OCI-M1 (cell line): ENCODE measurements at regions not wholly inside any gene's neighbourhood (a gene's known extent, or its start where the extent isn't known, plus 50 kb on each side); places are given as distances from the start of the nearest gene placed in this dataset.

Experiments used
- DNase-seq: peaks from one replicate; lab custom pipeline; 2025; lab: John Stamatoyannopoulos, UW

DNA sequence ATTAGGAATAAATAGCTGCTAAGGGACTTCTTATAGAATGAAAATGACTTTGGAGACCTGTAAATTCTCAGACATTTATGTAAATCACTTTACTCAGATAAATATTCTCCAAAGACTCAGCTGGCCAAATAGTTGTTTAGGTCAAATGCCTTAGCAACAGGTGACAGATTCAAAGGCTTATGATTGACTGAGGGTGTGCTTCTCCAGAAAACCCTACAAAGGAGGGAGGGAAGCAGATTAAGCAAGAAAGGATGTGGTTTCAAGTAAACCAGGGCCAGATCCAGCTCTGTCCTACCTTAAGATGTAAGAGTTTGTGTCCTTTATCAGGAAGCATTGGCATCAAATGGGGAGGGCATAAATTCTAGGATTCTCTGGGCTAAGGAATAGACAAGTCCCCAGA, 433.0 kb downstream of the TLE1 start:
- no peak for DNase-seq

GRCh38 chr9:81250606-81251005, 438.7 kb downstream of the TLE1 start:
- no peak for DNase-seq

DNA sequence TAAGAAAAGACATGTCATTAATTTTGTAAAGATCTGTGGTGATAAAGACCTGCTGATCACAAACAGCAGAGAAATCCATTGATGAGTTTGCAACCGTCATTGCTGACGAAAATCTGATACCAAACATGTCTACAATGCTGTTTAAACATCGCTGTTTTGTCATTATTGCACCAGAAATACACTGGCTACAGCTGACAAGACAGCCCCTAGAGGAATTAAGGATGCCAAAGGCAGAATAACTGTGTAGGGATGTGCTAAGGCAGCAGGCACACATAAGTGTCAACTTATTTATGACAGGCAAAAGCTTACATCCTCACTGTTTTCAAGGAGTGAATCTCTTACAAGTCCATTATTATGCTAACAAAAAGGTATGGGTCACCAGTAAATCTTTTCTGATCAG, 439.3 kb downstream of the TLE1 start:
- DNase-seq, result no peak

DNA sequence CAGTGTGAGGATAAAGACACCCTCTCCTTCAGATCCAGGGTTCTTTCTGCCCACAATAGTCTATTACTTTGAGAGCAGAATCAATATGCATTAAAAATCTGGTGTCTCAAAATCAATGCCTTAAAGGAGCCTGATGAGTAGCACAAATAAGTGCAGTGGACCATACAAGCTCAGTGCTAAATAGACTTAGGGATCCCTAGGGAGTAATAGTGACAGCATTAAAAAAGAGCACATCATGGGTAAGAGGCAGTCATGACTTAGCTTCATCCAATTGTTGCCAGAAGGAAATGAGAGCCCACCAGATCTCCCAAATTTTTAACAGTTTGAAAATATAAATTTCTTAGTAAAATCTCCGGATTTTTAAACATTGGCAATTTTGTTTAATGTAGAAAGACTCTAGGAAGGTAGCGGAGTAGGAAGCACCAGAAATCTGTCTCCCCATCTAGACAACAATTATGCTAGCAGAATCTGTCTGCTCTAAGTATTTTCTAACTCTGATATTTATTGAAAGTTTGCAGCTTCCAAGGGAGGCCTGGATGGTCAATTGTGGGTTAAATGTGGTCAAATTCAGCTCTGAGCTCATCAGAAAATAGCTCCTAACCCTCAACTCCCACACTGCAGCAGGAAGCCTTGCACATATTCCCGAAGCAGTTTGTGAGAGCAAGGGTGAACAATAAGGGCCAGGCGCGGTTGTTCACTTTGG, 443.9 kb downstream of the TLE1 start:
- no peak for DNase-seq

DNA sequence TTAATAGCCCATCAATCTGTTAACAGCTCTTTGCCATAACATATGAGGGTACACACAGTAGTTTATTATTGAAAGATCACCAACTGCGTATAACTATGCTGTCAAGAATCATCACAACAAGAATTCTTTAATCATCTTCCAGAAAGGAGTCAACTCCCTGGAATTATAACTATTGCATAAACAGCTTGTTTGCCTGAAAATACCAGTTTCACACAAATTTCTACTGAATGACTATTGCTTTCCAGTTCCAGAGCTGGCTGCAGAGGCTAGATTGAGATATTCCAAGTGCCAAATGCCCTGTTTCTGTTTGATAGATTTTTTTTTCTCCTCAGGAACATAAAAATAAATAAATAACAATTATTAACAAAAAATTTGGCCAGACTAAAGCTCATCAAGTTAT, 444.7 kb downstream of the TLE1 start:
- no peak for DNase-seq

- DNase-seq, result no peak
Observed at GRCh38 chr9:81242866-81243265, 446.5 kb downstream of the TLE1 start.

DNA sequence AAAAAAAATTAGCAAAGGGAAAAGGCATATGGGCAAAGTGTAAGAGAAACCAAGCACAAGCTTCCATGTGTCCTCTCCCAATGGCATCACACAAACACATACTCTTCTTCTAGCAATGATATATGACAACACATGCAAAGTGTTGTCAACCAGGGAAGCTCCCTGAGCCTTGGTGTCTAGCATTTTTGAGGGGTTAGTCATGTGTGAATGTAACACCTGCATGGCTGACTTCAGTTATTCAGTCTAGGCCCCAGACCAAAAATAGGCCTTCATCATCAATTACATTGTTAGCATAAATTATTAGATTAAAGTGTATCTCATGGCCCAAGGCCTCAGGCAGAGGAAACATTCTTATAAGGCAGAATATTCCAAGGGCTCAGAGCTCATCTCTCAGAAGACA, 450.0 kb downstream of the TLE1 start:
- no peak for DNase-seq

DNA sequence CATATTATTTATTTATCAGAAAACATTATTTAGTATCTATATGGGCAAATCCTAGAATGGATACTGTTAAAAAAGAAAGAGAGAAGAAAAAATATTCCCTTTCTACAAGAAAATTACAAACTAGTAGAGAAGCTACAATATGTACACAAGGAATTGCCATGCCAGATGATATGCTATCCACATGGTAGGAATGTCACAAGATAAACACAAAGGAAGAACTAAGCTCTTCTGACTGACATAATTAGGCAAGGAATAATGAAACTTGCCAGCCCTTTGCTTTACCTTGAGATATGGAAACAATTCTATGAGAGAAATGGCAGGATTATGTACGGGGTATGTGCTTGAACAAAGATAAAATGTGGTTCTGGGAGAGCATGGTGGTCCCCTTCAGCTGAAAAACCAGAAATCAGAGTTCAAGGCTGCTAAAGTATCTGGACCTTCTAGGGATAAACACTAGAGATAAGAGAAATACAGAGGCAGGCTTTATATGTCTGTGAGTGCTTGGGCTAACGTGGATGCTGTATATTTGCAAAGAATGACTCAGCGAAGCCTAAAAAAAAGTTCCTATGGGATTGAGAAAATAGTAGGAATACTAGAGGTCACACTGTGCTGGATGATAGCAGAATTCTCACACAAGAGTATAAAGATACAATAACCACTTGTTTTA, 451.6 kb downstream of the TLE1 start:
- DNase-seq, result no peak

GRCh38 chr9:81234924-81235610, 454.3 kb downstream of the TLE1 start:
- DNase-seq, result no peak

GRCh38 chr9:81231011-81231410, 458.3 kb downstream of the TLE1 start:
- DNase-seq, result no peak

- no peak for DNase-seq
Observed at GRCh38 chr9:81227507-81228245, 461.7 kb downstream of the TLE1 start.

DNA sequence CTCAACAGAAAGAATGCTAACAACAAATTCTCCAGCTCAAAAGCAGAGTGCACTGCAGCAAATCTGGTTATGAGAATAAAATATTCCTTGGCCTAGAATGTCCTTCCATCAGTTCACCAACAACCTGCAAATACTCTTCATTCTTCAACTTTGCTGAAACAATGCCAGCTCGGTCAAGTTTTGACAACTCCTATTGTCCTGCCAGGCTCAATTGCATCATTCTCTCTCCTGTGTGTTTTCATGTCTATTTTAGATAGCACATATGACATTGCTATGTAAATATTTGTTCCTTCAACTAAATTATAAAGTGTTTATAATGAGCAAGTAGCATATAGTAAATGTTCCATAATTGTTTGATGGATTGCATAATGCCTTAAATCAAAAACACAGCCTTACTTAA, 463.8 kb downstream of the TLE1 start:
- DNase-seq, result no peak

DNA sequence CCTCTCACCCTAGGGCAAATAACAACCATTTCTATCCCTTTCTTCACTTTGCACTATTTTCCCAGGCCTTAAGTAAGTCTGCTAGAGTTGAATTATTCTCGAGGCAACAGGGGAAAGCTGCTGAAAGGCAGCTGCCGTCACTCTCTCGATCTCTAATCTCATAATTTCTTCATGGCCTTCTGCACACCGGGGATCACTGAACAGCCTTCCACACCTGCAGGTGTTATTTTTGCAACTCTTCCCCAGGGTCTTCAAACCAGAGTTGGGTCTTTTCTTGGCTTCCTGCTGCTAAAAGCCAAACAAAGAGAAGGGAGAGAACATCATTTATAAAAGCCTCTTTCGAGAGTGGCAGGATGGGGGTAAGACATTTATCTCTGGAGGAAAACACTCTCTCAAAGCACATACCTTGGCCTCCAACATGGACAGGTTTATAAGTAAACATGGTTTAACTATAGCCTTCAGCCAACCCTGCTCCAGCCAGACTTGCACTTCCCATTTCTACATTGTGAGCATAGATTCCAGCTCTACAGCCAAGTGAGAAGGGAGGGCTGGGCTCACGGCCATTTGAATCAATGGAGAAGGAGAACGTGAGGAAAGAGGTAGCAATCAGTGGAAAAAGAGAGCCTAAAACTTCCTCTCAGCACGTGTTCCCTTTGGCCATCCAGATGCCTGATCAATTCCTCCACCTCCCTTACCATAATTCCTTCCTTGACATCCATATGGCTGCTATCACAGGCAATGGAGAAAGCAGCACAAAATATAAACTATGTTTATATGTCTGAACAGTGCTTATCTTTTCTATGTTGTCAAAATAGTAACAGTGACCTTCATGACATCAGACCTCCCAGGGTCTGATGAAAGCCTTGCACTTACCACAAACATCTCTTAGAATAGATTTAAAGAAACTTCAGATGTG, 464.9 kb downstream of the TLE1 start:
- DNase-seq, result no peak

GRCh38 chr9:81214975-81215374, 474.4 kb downstream of the TLE1 start:
- DNase-seq, result no peak

GRCh38 chr9:81213456-81213855, 475.9 kb downstream of the TLE1 start:
- DNase-seq, result no peak

DNA sequence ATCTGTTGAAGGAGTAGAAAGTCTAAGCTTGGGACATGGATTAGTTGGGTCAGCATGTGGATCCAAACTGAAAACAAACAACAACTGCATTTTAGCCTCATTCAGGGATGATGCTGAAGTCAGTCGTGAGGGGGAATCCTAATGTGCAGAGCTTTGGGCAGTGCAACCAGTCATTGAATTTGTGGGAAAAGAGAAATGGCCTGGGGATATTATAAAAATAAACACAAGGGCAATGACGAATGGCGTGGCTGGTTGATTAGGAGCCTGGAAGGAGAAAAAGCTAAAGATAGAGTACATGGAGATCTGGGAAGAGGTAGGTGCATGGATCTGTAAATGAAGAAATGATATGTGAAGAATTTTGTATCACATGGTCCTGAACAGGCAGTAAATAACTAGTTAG, 477.6 kb downstream of the TLE1 start:
- no peak for DNase-seq

- no peak for DNase-seq
Observed at GRCh38 chr9:81207651-81208050, 481.7 kb downstream of the TLE1 start.

DNA sequence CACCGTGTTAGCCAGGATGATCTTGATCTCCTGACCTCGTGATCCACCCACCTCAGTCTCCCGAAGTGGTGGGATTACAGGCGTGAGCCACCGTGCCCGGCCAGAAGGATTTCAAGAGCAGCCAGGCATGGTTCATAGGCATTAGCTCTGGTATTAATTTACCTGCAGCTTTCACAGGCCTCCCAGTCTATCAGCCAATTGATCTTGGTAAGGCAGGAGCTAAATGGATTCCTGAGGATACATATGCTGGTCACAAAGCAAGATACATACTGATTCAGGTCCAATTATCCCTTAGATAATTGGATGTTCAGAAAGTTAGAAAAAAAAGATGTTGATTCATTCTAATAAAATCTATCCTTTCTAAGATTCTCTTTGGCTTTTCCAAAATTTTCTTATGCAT, 487.1 kb downstream of the TLE1 start:
- no peak for DNase-seq

DNA sequence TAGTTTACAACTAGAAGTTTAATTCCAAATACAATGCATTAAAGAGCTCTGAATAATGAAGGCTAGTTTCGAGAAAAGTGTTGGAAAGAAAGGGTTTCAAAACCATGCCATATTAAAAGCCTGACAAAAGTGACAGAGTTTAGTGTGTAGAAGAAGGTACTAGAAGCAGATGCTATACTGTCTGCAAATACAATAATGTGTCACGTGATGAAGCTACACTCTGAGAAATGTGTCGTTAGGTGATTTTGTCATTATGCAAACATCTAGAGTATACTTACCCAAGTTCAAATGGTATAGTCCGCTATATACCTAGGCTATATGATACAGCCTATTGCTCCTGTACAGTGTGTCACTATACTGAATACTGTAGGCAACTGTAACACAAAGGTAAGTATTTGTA, 494.1 kb downstream of the TLE1 start:
- DNase-seq, result no peak

GRCh38 chr9:81193362-81194339, 495.7 kb downstream of the TLE1 start:
- no peak for DNase-seq
